Gastroesophageal sphincter (tissue), 4 donors: ENCODE measurements at regions not wholly inside any gene's neighbourhood (a gene's known extent, or its start where the extent isn't known, plus 50 kb on each side); places are given as distances from the start of the nearest gene placed in this dataset.

Experiments
- ATAC-seq: fragments of 150-250 bp; one replicate; pipeline ENCODE4 v1.9.1; 2016; ENCODE audit warnings: mild to moderate bottlenecking, moderate library complexity
- H3K27ac ChIP-seq, 4 donors: fragments of 200-600 bp; sonication (generic) in 3 of 4; 1 replicate in 3 of 4; 2 replicates in 1 of 4; pipeline ENCODE4 v1.5.1; 2016 to 2019
- H3K27me3 ChIP-seq: fragments of 200-600 bp; sonication (generic); one replicate; pipeline ENCODE4 v1.5.1; 2019
- H3K36me3 ChIP-seq, 2 donors: fragments of 200-600 bp; sonication (generic); one replicate each; pipeline ENCODE4 v1.5.1; 2019; ENCODE audit warnings: control low read depth in 1 of 2
- H3K4me1 ChIP-seq, 3 donors: fragments of 200-600 bp; sonication (generic); 1 replicate in 2 of 3; 2 replicates in 1 of 3; pipeline ENCODE4 v1.5.1; 2016 to 2019; ENCODE audit warnings: control low read depth in 2 of 3
- H3K4me3 ChIP-seq, 2 donors: fragments of 200-600 bp; sonication (generic); one replicate each; pipeline ENCODE4 v1.5.1; 2019; ENCODE audit warnings: mild to moderate bottlenecking in 1 of 2, moderate library complexity in 1 of 2
- H3K9me3 ChIP-seq, 3 donors: fragments of 200-600 bp; sonication (generic); one replicate each; pipeline ENCODE4 v1.5.1; 2017 to 2019; ENCODE audit warnings: control low read depth in 2 of 3
- CTCF ChIP-seq, 4 experiments: fragments of 200-600 bp in 2 of 4; fragments of 450-650 bp in 2 of 4; sonication (generic) in 1 of 4; IDR thresholded peaks; one replicate each; pipeline ENCODE4 v1.5.1; 2017 to 2019; ENCODE audit warnings: antibody characterized with exemption in 4 of 4, mild to moderate bottlenecking in 2 of 4, moderate library complexity in 2 of 4
- EP300 ChIP-seq: sonication (generic); formaldehyde crosslinking; IDR thresholded peaks from one replicate; pipeline ENCODE4 v1.6.1; 2017; ENCODE audit warnings: antibody characterized with exemption, mild to moderate bottlenecking
- POLR2A ChIP-seq, 2 donors: fragments of 450-650 bp; IDR thresholded peaks; one replicate each; pipeline ENCODE4 v1.6.1; 2017; ENCODE audit warnings: antibody characterized with exemption in 2 of 2, mild to moderate bottlenecking in 2 of 2, moderate library complexity in 1 of 2
- POLR2AphosphoS5 ChIP-seq: sonication (generic); formaldehyde crosslinking; IDR thresholded peaks from one replicate; pipeline ENCODE4 v1.6.1; 2017; ENCODE audit warnings: antibody characterized with exemption
- WGBS, 2 donors: methylation state at CpG; one replicate each; pipeline ENCODE4 v1.1.5; 2018; ENCODE audit warnings: low coverage in 1 of 2; 5-methylcytosine and 5-hydroxymethylcytosine counted together

- TF ChIP-seq EP300 (no peak), POLR2A (IDR thresholded peaks at IDR 0.05) (no peak), CTCF (IDR thresholded peaks at IDR 0.05) (no peak), POLR2AphosphoS5 (no peak)
- Histone ChIP-seq H3K4me1 (no peaks in the 10 kb centered on the region), H3K9me3 (no peaks in the 10 kb centered on the region), H3K4me3 (no peak overlapping the region), H3K27ac (no peak overlapping the region), H3K36me3 (no peaks in the 10 kb centered on the region), H3K27me3 (no peaks in the 10 kb centered on the region)
- no peak for ATAC-seq
- WGBS, 2 donors, result 86 to 100% methylated on average over 1 of the region's 1 CpG
Measured at GRCh38 chr3:106795553-106795952, 581.7 kb upstream of the CCDC54 start.

GRCh38 chr3:106797461-106797860 is 579.8 kb upstream of the CCDC54 start:
- Histone ChIP-seq H3K4me3 (no peak overlapping the region), H3K9me3 (no peaks in the 10 kb centered on the region), H3K4me1 (no peaks in the 10 kb centered on the region), H3K36me3 (no peaks in the 10 kb centered on the region), H3K27me3 (no peaks in the 10 kb centered on the region), H3K27ac (no peak overlapping the region)
- 89 to 100% methylated on average over 2 of the region's 2 CpGs for WGBS, 2 donors
- no peak for TF ChIP-seq POLR2A (IDR thresholded peaks at IDR 0.05)
- no peak for TF ChIP-seq POLR2AphosphoS5
- TF ChIP-seq CTCF (IDR thresholded peaks at IDR 0.05), result no peak
- no peak for TF ChIP-seq EP300
- no peak for ATAC-seq

GRCh38 chr3:106805625-106806024 is 571.6 kb upstream of the CCDC54 start:
- Histone ChIP-seq H3K4me1 (no peaks in the 10 kb centered on the region), H3K27ac (no peak overlapping the region), H3K4me3 (no peak overlapping the region), H3K27me3 (no peaks in the 10 kb centered on the region), H3K9me3 (no peaks in the 10 kb centered on the region), H3K36me3 (no peaks in the 10 kb centered on the region)
- no peak for ATAC-seq
- TF ChIP-seq CTCF (IDR thresholded peaks at IDR 0.05) (no peak), POLR2AphosphoS5 (no peak), POLR2A (IDR thresholded peaks at IDR 0.05) (no peak), EP300 (no peak)
- WGBS, 2 donors, result 100% methylated on average over 1 of the region's 1 CpG

GRCh38 chr3:106806964-106807363 is 570.3 kb upstream of the CCDC54 start:
- Histone ChIP-seq H3K27me3 (no peaks in the 10 kb centered on the region), H3K9me3 (no peaks in the 10 kb centered on the region), H3K36me3 (no peaks in the 10 kb centered on the region), H3K4me1 (no peaks in the 10 kb centered on the region), H3K4me3 (no peak overlapping the region), H3K27ac (no peak overlapping the region)
- ATAC-seq, result no peak
- TF ChIP-seq POLR2A (IDR thresholded peaks at IDR 0.05) (no peak), CTCF (IDR thresholded peaks at IDR 0.05) (no peak), EP300 (no peak), POLR2AphosphoS5 (no peak)

GRCh38 chr3:106809041-106809440 is 568.2 kb upstream of the CCDC54 start:
- no peaks in the 10 kb centered on the region for H3K36me3 ChIP-seq
- no peak overlapping the region for H3K4me3 ChIP-seq
- H3K27me3 ChIP-seq, result no peaks in the 10 kb centered on the region
- no peak for ATAC-seq
- no peaks in the 10 kb centered on the region for H3K9me3 ChIP-seq
- 94 to 100% methylated on average over 3 of the region's 3 CpGs for WGBS, 2 donors
- H3K4me1 ChIP-seq, result peaks cover 0 to 12% (median 0%) of the 10 kb centered on the region in 3 donors
- H3K27ac ChIP-seq, result no peak overlapping the region
- TF ChIP-seq POLR2A (IDR thresholded peaks at IDR 0.05), result no peak
- no peak for TF ChIP-seq EP300
- TF ChIP-seq CTCF (IDR thresholded peaks at IDR 0.05), result no peak
- no peak for TF ChIP-seq POLR2AphosphoS5
